ENCODE measurements at regions not wholly inside any gene's neighbourhood (a gene's known extent, or its start where the extent isn't known, plus 50 kb on each side); places are given as distances from the start of the nearest gene placed in this dataset.

- intact Hi-C loops (cut with micrococcal nuclease), result no loop called here
- POLR2A ChIA-PET, result no interaction called here
- Mint-ChIP-seq H3K4me3 (ENCODE audit: unreplicated experiment) (no peak overlapping the region), H3K9me3 (ENCODE audit: unreplicated experiment) (peaks cover 2% of the 10 kb centered on the region), H3K27me3 (ENCODE audit: insufficient read depth, unreplicated experiment) (no peaks in the 10 kb centered on the region), H3K4me1 (ENCODE audit: insufficient read depth, unreplicated experiment) (no peaks in the 10 kb centered on the region), H3K36me3 (ENCODE audit: insufficient read depth, unreplicated experiment) (no peaks in the 10 kb centered on the region), H3K27ac (ENCODE audit: low read depth, unreplicated experiment) (no peak overlapping the region)
- DNase-seq (ENCODE audit: unreplicated experiment), result no peak
- BruUV-seq (replicated peaks), result no TSS peak
- CTCF ChIA-PET, result no interaction called here
- TF ChIP-seq CTCF (IDR thresholded peaks at IDR 0.05; ENCODE audit: unreplicated experiment), result no peak
These were observed 406.8 kb downstream of the TCERG1L start for GRCh38 chr10:130904676-130905075.

- no peak for DNase-seq (ENCODE audit: unreplicated experiment)
- no peak for TF ChIP-seq CTCF (IDR thresholded peaks at IDR 0.05; ENCODE audit: unreplicated experiment)
- H3K9me3 Mint-ChIP-seq (ENCODE audit: unreplicated experiment), result peaks cover 8% of the 10 kb centered on the region
- BruUV-seq (replicated peaks), result no TSS peak
- no peak overlapping the region for H3K27ac Mint-ChIP-seq (ENCODE audit: low read depth, unreplicated experiment)
- POLR2A ChIA-PET, result no interaction called here
- H3K27me3 Mint-ChIP-seq (ENCODE audit: insufficient read depth, unreplicated experiment), result no peaks in the 10 kb centered on the region
- CTCF ChIA-PET, result no interaction called here
- no peaks in the 10 kb centered on the region for H3K4me1 Mint-ChIP-seq (ENCODE audit: insufficient read depth, unreplicated experiment)
- no peaks in the 10 kb centered on the region for H3K36me3 Mint-ChIP-seq (ENCODE audit: insufficient read depth, unreplicated experiment)
- intact Hi-C loops (cut with micrococcal nuclease), result no loop called here
- H3K4me3 Mint-ChIP-seq (ENCODE audit: unreplicated experiment), result no peak overlapping the region
These were observed 406.1 kb downstream of the TCERG1L start for GRCh38 chr10:130905386-130905785.

- no TSS peak for BruUV-seq (replicated peaks)
- H3K4me3 Mint-ChIP-seq (ENCODE audit: unreplicated experiment), result no peak overlapping the region
- no peaks in the 10 kb centered on the region for H3K27me3 Mint-ChIP-seq (ENCODE audit: insufficient read depth, unreplicated experiment)
- TF ChIP-seq CTCF (IDR thresholded peaks at IDR 0.05; ENCODE audit: unreplicated experiment), result no peak
- no peak for DNase-seq (ENCODE audit: unreplicated experiment)
- H3K9me3 Mint-ChIP-seq (ENCODE audit: unreplicated experiment), result peaks cover 8% of the 10 kb centered on the region
- no peaks in the 10 kb centered on the region for H3K36me3 Mint-ChIP-seq (ENCODE audit: insufficient read depth, unreplicated experiment)
- CTCF ChIA-PET, result no interaction called here
- no peaks in the 10 kb centered on the region for H3K4me1 Mint-ChIP-seq (ENCODE audit: insufficient read depth, unreplicated experiment)
- intact Hi-C loops (cut with micrococcal nuclease), result no loop called here
- no peak overlapping the region for H3K27ac Mint-ChIP-seq (ENCODE audit: low read depth, unreplicated experiment)
- POLR2A ChIA-PET, result no interaction called here
These were observed 405.6 kb downstream of the TCERG1L start for GRCh38 chr10:130905921-130906320.

GRCh38 chr10:130910848-130911247 lies 400.7 kb downstream of the TCERG1L start:
- ChIA-PET CTCF (interaction anchor here (0.6 kb wide), 1 partner anchor 95 kb away, joined by 4 read pairs; no protein-coding TSS in a partner anchor), POLR2A (no interaction called here)
- Mint-ChIP-seq H3K27me3 (ENCODE audit: insufficient read depth, unreplicated experiment) (no peaks in the 10 kb centered on the region), H3K27ac (ENCODE audit: low read depth, unreplicated experiment) (no peak overlapping the region), H3K4me1 (ENCODE audit: insufficient read depth, unreplicated experiment) (no peaks in the 10 kb centered on the region), H3K9me3 (ENCODE audit: unreplicated experiment) (peaks cover 41% of the 10 kb centered on the region), H3K36me3 (ENCODE audit: insufficient read depth, unreplicated experiment) (no peaks in the 10 kb centered on the region), H3K4me3 (ENCODE audit: unreplicated experiment) (no peak overlapping the region)
- no peak for TF ChIP-seq CTCF (IDR thresholded peaks at IDR 0.05; ENCODE audit: unreplicated experiment)
- intact Hi-C loops (cut with micrococcal nuclease), result no loop called here
- DNase-seq (ENCODE audit: unreplicated experiment), result no peak
- no TSS peak for BruUV-seq (replicated peaks)

Data from MCF 10A (cell line).